ENCODE measurements at regions not wholly inside any gene's neighbourhood (a gene's known extent, or its start where the extent isn't known, plus 50 kb on each side); places are given as distances from the start of the nearest gene placed in this dataset.

- Histone ChIP-seq H3K79me2 (ENCODE audit: control insufficient read depth, insufficient read depth, low read length) (no peaks in the 10 kb centered on the region), H2AFZ (ENCODE audit: low read length) (no peak overlapping the region), H3K4me1 (ENCODE audit: control insufficient read depth, extremely low read depth, insufficient read depth, low read length) (no peaks in the 10 kb centered on the region), H3K9ac (ENCODE audit: insufficient read depth, low read length) (no peak overlapping the region), H3K27me3 (ENCODE audit: control insufficient read depth, insufficient read depth, low read length) (no peaks in the 10 kb centered on the region), H3K4me2 (ENCODE audit: extremely low read depth, insufficient read depth, low read length) (no peak overlapping the region), H4K20me1 (ENCODE audit: control insufficient read depth, extremely low read depth, insufficient read depth, low read length) (no peaks in the 10 kb centered on the region), H3K9me3 (ENCODE audit: control insufficient read depth, insufficient read depth, low read depth, low read length) (no peaks in the 10 kb centered on the region), H3K36me3 (ENCODE audit: control insufficient read depth, insufficient read depth, low read length) (no peaks in the 10 kb centered on the region), H3K27ac (ENCODE audit: insufficient read depth, low read length) (no peak overlapping the region), H3K4me3 (replicated peaks in 1 of 4; ENCODE audit: control extremely low read depth in 1 of 4, insufficient read depth in 1 of 4, low read depth in 3 of 4, low read length in 4 of 4) (no peak overlapping the region)
- DNase-seq (ENCODE audit: low read depth in 2 of 2) = no peak
- no peak for TF ChIP-seq EZH2 (IDR thresholded peaks at IDR 0.05; ENCODE audit: low read length, missing control alignments)
- no peak for TF ChIP-seq CTCF (conservative IDR thresholded peaks at IDR 0.05 in 1 of 2, IDR thresholded peaks at IDR 0.05 in 1 of 2; ENCODE audit: low read depth in 1 of 2, low read length in 2 of 2)
Observed at GRCh38 chrX:110578270-110578669, 217.3 kb downstream of the CHRDL1 start.

GRCh38 chrX:110584083-110584482, 211.5 kb downstream of the CHRDL1 start:
- no peak for DNase-seq (ENCODE audit: low read depth in 2 of 2)
- H2AFZ ChIP-seq (ENCODE audit: low read length) = no peak overlapping the region

GRCh38 chrX:110588164-110588563, 207.5 kb downstream of the CHRDL1 start:
- H3K9ac ChIP-seq (ENCODE audit: insufficient read depth, low read length) = no peak overlapping the region
- no peak overlapping the region for H3K4me2 ChIP-seq (ENCODE audit: extremely low read depth, insufficient read depth, low read length)
- H3K27me3 ChIP-seq (ENCODE audit: control insufficient read depth, insufficient read depth, low read length) = no peaks in the 10 kb centered on the region
- no peaks in the 10 kb centered on the region for H3K79me2 ChIP-seq (ENCODE audit: control insufficient read depth, insufficient read depth, low read length)
- H3K4me3 ChIP-seq (replicated peaks in 1 of 4; ENCODE audit: control extremely low read depth in 1 of 4, insufficient read depth in 1 of 4, low read depth in 3 of 4, low read length in 4 of 4) = no peak overlapping the region
- H3K9me3 ChIP-seq (ENCODE audit: control insufficient read depth, insufficient read depth, low read depth, low read length) = no peaks in the 10 kb centered on the region
- no peak overlapping the region for H2AFZ ChIP-seq (ENCODE audit: low read length)
- H3K4me1 ChIP-seq (ENCODE audit: control insufficient read depth, extremely low read depth, insufficient read depth, low read length) = no peaks in the 10 kb centered on the region
- no peak for DNase-seq (ENCODE audit: low read depth in 2 of 2)
- H3K36me3 ChIP-seq (ENCODE audit: control insufficient read depth, insufficient read depth, low read length) = no peaks in the 10 kb centered on the region
- TF ChIP-seq CTCF (conservative IDR thresholded peaks at IDR 0.05 in 1 of 2, IDR thresholded peaks at IDR 0.05 in 1 of 2; ENCODE audit: low read depth in 1 of 2, low read length in 2 of 2) (no peak), EZH2 (IDR thresholded peaks at IDR 0.05; ENCODE audit: low read length, missing control alignments) (no peak)
- no peaks in the 10 kb centered on the region for H4K20me1 ChIP-seq (ENCODE audit: control insufficient read depth, extremely low read depth, insufficient read depth, low read length)
- H3K27ac ChIP-seq (ENCODE audit: insufficient read depth, low read length) = no peak overlapping the region

More at GRCh38 chrX:110584083-110584482, 211.5 kb downstream of the CHRDL1 start:
- TF ChIP-seq CTCF (conservative IDR thresholded peaks at IDR 0.05 in 1 of 2, IDR thresholded peaks at IDR 0.05 in 1 of 2; ENCODE audit: low read depth in 1 of 2, low read length in 2 of 2) (no peak), EZH2 (IDR thresholded peaks at IDR 0.05; ENCODE audit: low read length, missing control alignments) (no peak)
- Histone ChIP-seq H4K20me1 (ENCODE audit: control insufficient read depth, extremely low read depth, insufficient read depth, low read length) (no peaks in the 10 kb centered on the region), H3K4me2 (ENCODE audit: extremely low read depth, insufficient read depth, low read length) (no peak overlapping the region), H3K27ac (ENCODE audit: insufficient read depth, low read length) (no peak overlapping the region), H3K9me3 (ENCODE audit: control insufficient read depth, insufficient read depth, low read depth, low read length) (no peaks in the 10 kb centered on the region), H3K79me2 (ENCODE audit: control insufficient read depth, insufficient read depth, low read length) (no peaks in the 10 kb centered on the region), H3K36me3 (ENCODE audit: control insufficient read depth, insufficient read depth, low read length) (no peaks in the 10 kb centered on the region), H3K9ac (ENCODE audit: insufficient read depth, low read length) (no peak overlapping the region), H3K4me3 (replicated peaks in 1 of 4; ENCODE audit: control extremely low read depth in 1 of 4, insufficient read depth in 1 of 4, low read depth in 3 of 4, low read length in 4 of 4) (no peak overlapping the region), H3K27me3 (ENCODE audit: control insufficient read depth, insufficient read depth, low read length) (no peaks in the 10 kb centered on the region), H3K4me1 (ENCODE audit: control insufficient read depth, extremely low read depth, insufficient read depth, low read length) (no peaks in the 10 kb centered on the region)

Data from fibroblast of lung (primary cell).